Prostate gland (tissue), 2 donors: ENCODE measurements at regions not wholly inside any gene's neighbourhood (a gene's known extent, or its start where the extent isn't known, plus 50 kb on each side); places are given as distances from the start of the nearest gene placed in this dataset.

Experiments
- DNase-seq: peaks from one replicate; pipeline ENCODE4 v3.0.0-alpha.2; 2019; ENCODE audit warnings: low spot score
- H3K27ac ChIP-seq, 2 donors: fragments of 200-600 bp; sonication (generic); 2 replicates each; pipeline ENCODE4 v1.5.1; 2017 to 2019
- H3K27me3 ChIP-seq: fragments of 200-600 bp; sonication (generic); replicated peaks from 2 replicates; pipeline ENCODE4 v1.5.1; 2019; ENCODE audit not compliant: insufficient read depth
- H3K36me3 ChIP-seq, 2 donors: fragments of 200-600 bp; sonication (generic); 1 replicate in 1 of 2; 2 replicates in 1 of 2; pipeline versions ENCODE4 v1.5.1 to v1.8.1; 2017 to 2019
- H3K4me1 ChIP-seq: fragments of 200-600 bp; sonication (generic); replicated peaks from 2 replicates; pipeline ENCODE4 v1.5.1; 2019
- H3K4me3 ChIP-seq, 2 donors: fragments of 200-600 bp; sonication (generic); 2 replicates each; pipeline ENCODE4 v1.5.1; 2017 to 2019
- H3K9me3 ChIP-seq: fragments of 200-600 bp; sonication (generic); 2 replicates; pipeline ENCODE4 v1.5.1; 2017
- CTCF ChIP-seq, 4 experiments: fragments of 200-600 bp in 2 of 4; fragments of 450-650 bp in 2 of 4; sonication (generic) in 2 of 4; IDR thresholded peaks; 1 replicate in 3 of 4; 2 replicates in 1 of 4; pipeline ENCODE4 v1.5.1; 2016 to 2019; ENCODE audit warnings: antibody characterized with exemption in 4 of 4, mild to moderate bottlenecking in 2 of 4, moderate library complexity in 2 of 4
- POLR2A ChIP-seq: fragments of 450-650 bp; IDR thresholded peaks from one replicate; pipeline ENCODE4 v1.6.1; 2016; ENCODE audit warnings: antibody characterized with exemption, mild to moderate bottlenecking
- POLR2AphosphoS5 ChIP-seq: sonication (generic); formaldehyde crosslinking; IDR thresholded peaks from one replicate; pipeline ENCODE4 v1.6.1; 2017; ENCODE audit warnings: antibody characterized with exemption
- WGBS: methylation state at CpG from one replicate; pipeline ENCODE4 v1.1.5; 2018; 5-methylcytosine and 5-hydroxymethylcytosine counted together
- intact Hi-C: fragments of 100-400 bp; cut with DNase I; formaldehyde crosslinking; loops from one replicate; pipeline ENCODE4 v1.14.2; 2022

- Histone ChIP-seq H3K4me1 (no peaks in the 10 kb centered on the region), H3K36me3 (no peaks in the 10 kb centered on the region), H3K9me3 (no peaks in the 10 kb centered on the region), H3K27me3 (no peaks in the 10 kb centered on the region), H3K27ac (no peak overlapping the region), H3K4me3 (no peak overlapping the region)
- TF ChIP-seq CTCF (IDR thresholded peaks at IDR 0.05) (no peak), POLR2A (no peak), POLR2AphosphoS5 (no peak)
- intact Hi-C loops: no loop called here
- DNase-seq: no peak
- 80% methylated on average over 4 of the region's 4 CpGs for WGBS
These were observed 1947.1 kb downstream of the OLFM4 start for GRCh38 chr13:54975676-54976075.

GRCh38 chr13:54980651-54981050, 1952.0 kb downstream of the OLFM4 start:
- 79% methylated on average over 3 of the region's 3 CpGs for WGBS
- Histone ChIP-seq H3K4me1 (no peaks in the 10 kb centered on the region), H3K9me3 (no peaks in the 10 kb centered on the region), H3K36me3 (no peaks in the 10 kb centered on the region), H3K27me3 (no peaks in the 10 kb centered on the region), H3K27ac (no peak overlapping the region), H3K4me3 (no peak overlapping the region)
- intact Hi-C loops: no loop called here
- no peak for TF ChIP-seq POLR2AphosphoS5
- no peak for TF ChIP-seq CTCF (IDR thresholded peaks at IDR 0.05)
- DNase-seq: no peak

GRCh38 chr13:54989418-54989817, 1960.8 kb downstream of the OLFM4 start:
- 83% methylated on average over 4 of the region's 4 CpGs for WGBS
- Histone ChIP-seq H3K4me3 (no peak overlapping the region), H3K27me3 (no peaks in the 10 kb centered on the region), H3K4me1 (no peaks in the 10 kb centered on the region), H3K36me3 (no peaks in the 10 kb centered on the region), H3K9me3 (no peaks in the 10 kb centered on the region), H3K27ac (no peak overlapping the region)
- DNase-seq: no peak
- intact Hi-C loops: no loop called here
- TF ChIP-seq POLR2A: no peak
- no peak for TF ChIP-seq CTCF (IDR thresholded peaks at IDR 0.05)
- TF ChIP-seq POLR2AphosphoS5: no peak

GRCh38 chr13:54999399-54999907, 1970.8 kb downstream of the OLFM4 start:
- no peak overlapping the region for H3K27ac ChIP-seq
- no peaks in the 10 kb centered on the region for H3K36me3 ChIP-seq
- no peak for DNase-seq
- 88% methylated on average over 2 of the region's 2 CpGs for WGBS
- H3K4me1 ChIP-seq: no peaks in the 10 kb centered on the region
- TF ChIP-seq POLR2AphosphoS5 (no peak), CTCF (IDR thresholded peaks at IDR 0.05) (no peak), POLR2A (no peak)
- no peak overlapping the region for H3K4me3 ChIP-seq
- H3K9me3 ChIP-seq: no peaks in the 10 kb centered on the region
- intact Hi-C loops: no loop called here
- H3K27me3 ChIP-seq: no peaks in the 10 kb centered on the region

DNA sequence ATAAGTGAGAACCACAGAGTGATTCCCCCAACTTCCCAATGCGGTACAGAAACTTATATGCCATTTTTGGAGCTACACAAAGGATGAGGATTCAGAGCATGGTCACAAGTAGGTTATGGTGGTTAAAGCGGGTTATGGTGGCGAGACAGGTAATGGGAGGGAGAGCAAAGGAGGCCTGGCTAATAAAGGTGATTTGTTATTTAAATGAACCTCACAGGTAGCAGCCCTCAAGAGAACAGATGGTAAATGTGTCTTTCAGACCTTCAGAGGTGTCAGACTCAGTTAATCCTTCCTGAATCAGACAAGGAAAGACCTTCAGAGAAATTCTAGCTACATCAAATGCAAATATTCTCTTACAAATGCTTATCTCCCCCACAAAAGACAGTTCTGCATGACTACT, 1971.4 kb downstream of the OLFM4 start:
- DNase-seq: no peak
- H3K4me3 ChIP-seq: no peak overlapping the region
- no peaks in the 10 kb centered on the region for H3K36me3 ChIP-seq
- H3K4me1 ChIP-seq: no peaks in the 10 kb centered on the region
- H3K9me3 ChIP-seq: no peaks in the 10 kb centered on the region
- no peak overlapping the region for H3K27ac ChIP-seq
- intact Hi-C loops: no loop called here
- H3K27me3 ChIP-seq: no peaks in the 10 kb centered on the region
- TF ChIP-seq POLR2AphosphoS5 (no peak), CTCF (IDR thresholded peaks at IDR 0.05) (no peak), POLR2A (no peak)
- 72% methylated on average over 3 of the region's 3 CpGs for WGBS
